ENCODE measurements at regions not wholly inside any gene's neighbourhood (a gene's known extent, or its start where the extent isn't known, plus 50 kb on each side); places are given as distances from the start of the nearest gene placed in this dataset.
A peak's percentile ranks its signal among the peaks of the same experiment; 100 is the strongest.

DNA sequence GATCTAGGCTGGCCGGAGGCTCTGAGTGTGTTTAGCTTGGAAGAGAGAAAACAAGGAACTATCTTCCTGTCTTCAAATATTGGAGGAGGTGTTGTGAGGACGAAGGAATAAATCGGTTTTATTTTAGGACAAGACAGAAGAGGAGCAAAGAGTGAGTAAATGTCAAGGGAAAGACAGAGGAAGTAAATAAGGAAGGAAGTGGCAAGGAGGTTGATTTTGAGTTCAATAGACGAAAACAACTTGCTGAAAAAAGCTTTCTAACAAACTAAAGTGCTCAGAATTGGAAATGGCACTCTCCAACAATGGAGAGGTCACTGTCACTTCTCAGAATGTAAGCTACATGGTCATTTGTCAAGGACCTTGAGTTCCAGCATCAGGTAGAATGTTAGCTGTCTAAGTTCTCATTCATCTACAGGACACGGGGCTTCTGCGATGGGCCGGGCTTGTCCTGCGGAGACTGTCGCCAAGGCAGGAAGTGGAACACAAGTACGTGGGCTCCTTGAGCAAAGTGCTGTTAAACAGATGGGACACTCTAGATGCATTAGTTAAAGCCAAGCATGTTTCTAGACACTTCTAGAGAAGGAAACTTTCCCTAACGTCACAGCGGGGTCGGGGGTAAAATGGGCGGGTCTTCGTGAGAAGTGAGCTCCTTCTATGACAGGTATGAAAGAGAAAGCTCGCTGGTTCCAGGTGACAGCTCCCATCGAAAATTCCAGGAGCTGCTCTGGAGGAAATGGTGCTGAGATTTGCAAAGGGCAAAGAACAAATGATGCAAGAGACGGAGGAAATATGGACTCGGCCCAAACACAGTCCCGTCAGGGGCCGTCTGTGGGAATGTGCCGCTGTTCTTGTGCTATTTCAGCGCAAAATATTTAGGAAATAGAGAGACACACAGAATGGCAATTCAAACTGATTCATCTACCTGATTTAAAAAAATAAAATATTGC, 103.9 kb upstream of the UBL3 start:
- TF ChIP-seq CEBPB (IDR thresholded peaks at IDR 0.05) (no peak), FOXM1 (IDR thresholded peaks at IDR 0.05; ENCODE audit: borderline replicate concordance, low read depth) (no peak), EGR1 (IDR thresholded peaks at IDR 0.05) (no peak), TEAD4 (IDR thresholded peaks at IDR 0.05) (no peak), TCF12 (IDR thresholded peaks at IDR 0.05; ENCODE audit: low read depth) (no peak)

DNA sequence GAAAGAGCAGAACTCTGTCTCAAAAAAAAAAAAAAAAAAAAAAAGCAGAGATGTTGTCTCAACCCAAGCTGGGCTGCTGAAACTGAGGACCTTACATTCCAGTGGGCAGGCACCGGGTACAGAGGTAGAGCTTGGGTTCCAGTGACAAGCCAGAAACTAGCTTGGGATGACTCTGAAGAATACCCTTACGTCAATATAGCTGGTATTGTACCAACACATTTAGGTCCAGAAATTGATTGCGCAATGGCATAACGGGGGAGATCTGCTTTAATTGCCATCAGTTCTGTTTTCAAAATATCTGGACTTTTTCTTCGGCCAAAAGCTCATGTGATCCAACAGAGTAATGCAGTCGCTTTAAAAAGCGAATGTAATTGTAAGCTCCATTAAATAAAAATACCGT, 103.1 kb upstream of the UBL3 start:
- peak; percentile 88 for TF ChIP-seq CEBPB (IDR thresholded peaks at IDR 0.05)
- TF ChIP-seq TEAD4 (IDR thresholded peaks at IDR 0.05): no peak

DNA sequence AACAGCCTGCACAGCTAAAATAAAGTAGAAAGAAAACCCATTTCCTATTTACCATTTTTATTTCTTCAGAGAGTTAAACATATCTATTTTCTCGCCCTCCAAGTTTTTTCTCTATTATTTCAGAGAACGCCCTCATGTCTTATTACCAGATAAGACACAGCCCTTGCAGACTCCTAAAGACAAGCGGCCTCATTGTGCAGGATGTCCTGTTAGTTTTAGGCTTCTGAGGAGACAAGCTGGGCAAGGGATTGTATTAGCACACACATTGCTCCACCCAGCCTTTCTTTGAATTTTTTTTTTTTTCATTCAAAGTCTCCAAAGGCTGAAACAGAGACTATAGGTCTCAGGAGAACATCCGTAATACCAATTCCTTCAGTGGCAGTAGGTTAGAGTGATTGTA, 101.8 kb upstream of the UBL3 start:
- TF ChIP-seq TCF12 (IDR thresholded peaks at IDR 0.05; ENCODE audit: low read depth) (no peak), EGR1 (IDR thresholded peaks at IDR 0.05) (no peak), CREB1 (IDR thresholded peaks at IDR 0.05; ENCODE audit: low read depth) (no peak), YY1 (IDR thresholded peaks at IDR 0.05; ENCODE audit: low read depth) (no peak), CEBPB (IDR thresholded peaks at IDR 0.05) (no peak), FOXM1 (IDR thresholded peaks at IDR 0.05; ENCODE audit: borderline replicate concordance, low read depth) (no peak), RAD21 (IDR thresholded peaks at IDR 0.05; ENCODE audit: low read depth) (no peak), NFIC (IDR thresholded peaks at IDR 0.05) (no peak), ZBTB7A (IDR thresholded peaks at IDR 0.05; ENCODE audit: low read depth) (no peak), TEAD4 (IDR thresholded peaks at IDR 0.05) (no peak), TAF1 (IDR thresholded peaks at IDR 0.05; ENCODE audit: low read depth) (no peak), EP300 (IDR thresholded peaks at IDR 0.05; ENCODE audit: borderline replicate concordance) (no peak)
- TF ChIP-seq, protein P1, sequence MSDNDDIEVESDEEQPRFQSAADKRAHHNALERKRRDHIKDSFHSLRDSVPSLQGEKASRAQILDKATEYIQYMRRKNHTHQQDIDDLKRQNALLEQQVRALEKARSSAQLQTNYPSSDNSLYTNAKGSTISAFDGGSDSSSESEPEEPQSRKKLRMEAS (IDR thresholded peaks at IDR 0.05): no peak
- TF ChIP-seq, protein P2, sequence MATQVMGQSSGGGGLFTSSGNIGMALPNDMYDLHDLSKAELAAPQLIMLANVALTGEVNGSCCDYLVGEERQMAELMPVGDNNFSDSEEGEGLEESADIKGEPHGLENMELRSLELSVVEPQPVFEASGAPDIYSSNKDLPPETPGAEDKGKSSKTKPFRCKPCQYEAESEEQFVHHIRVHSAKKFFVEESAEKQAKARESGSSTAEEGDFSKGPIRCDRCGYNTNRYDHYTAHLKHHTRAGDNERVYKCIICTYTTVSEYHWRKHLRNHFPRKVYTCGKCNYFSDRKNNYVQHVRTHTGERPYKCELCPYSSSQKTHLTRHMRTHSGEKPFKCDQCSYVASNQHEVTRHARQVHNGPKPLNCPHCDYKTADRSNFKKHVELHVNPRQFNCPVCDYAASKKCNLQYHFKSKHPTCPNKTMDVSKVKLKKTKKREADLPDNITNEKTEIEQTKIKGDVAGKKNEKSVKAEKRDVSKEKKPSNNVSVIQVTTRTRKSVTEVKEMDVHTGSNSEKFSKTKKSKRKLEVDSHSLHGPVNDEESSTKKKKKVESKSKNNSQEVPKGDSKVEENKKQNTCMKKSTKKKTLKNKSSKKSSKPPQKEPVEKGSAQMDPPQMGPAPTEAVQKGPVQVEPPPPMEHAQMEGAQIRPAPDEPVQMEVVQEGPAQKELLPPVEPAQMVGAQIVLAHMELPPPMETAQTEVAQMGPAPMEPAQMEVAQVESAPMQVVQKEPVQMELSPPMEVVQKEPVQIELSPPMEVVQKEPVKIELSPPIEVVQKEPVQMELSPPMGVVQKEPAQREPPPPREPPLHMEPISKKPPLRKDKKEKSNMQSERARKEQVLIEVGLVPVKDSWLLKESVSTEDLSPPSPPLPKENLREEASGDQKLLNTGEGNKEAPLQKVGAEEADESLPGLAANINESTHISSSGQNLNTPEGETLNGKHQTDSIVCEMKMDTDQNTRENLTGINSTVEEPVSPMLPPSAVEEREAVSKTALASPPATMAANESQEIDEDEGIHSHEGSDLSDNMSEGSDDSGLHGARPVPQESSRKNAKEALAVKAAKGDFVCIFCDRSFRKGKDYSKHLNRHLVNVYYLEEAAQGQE (IDR thresholded peaks at IDR 0.05; ENCODE audit: low read depth): no peak
- TF ChIP-seq, protein P3, sequence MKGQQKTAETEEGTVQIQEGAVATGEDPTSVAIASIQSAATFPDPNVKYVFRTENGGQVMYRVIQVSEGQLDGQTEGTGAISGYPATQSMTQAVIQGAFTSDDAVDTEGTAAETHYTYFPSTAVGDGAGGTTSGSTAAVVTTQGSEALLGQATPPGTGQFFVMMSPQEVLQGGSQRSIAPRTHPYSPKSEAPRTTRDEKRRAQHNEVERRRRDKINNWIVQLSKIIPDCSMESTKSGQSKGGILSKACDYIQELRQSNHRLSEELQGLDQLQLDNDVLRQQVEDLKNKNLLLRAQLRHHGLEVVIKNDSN (IDR thresholded peaks at IDR 0.05): no peak

DNA sequence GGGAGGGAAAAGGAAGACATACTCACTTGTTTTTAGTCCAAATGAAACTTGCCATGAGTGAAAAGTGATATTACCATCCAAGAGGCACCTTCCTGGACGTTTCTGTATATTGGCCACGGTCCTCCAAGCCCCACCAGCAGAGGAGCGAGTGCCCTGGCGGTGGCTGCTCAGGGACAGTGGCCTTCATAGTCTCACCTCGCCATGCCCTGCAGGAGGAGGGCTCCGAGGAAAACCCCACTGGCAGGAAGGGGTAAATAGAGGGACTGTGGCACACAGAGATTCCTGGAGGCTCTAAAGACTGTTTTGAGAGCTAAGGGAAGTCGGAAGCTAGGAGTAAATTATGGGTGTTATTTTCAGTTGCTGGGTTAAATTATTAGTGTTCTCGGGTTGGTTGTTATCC, 98.4 kb upstream of the UBL3 start:
- TF ChIP-seq EGR1 (IDR thresholded peaks at IDR 0.05): no peak
- TF ChIP-seq, protein P2 (IDR thresholded peaks at IDR 0.05; ENCODE audit: low read depth): no peak
- no peak for TF ChIP-seq FOXM1 (IDR thresholded peaks at IDR 0.05; ENCODE audit: borderline replicate concordance, low read depth)
- TF ChIP-seq EP300 (IDR thresholded peaks at IDR 0.05; ENCODE audit: borderline replicate concordance): no peak
- TF ChIP-seq CEBPB (IDR thresholded peaks at IDR 0.05): no peak
- TF ChIP-seq RAD21 (IDR thresholded peaks at IDR 0.05; ENCODE audit: low read depth): no peak
- TF ChIP-seq CREB1 (IDR thresholded peaks at IDR 0.05; ENCODE audit: low read depth): no peak
- TF ChIP-seq TCF12 (IDR thresholded peaks at IDR 0.05; ENCODE audit: low read depth): no peak
- no peak for TF ChIP-seq YY1 (IDR thresholded peaks at IDR 0.05; ENCODE audit: low read depth)
- TF ChIP-seq, protein P3 (IDR thresholded peaks at IDR 0.05): no peak
- TF ChIP-seq NFIC (IDR thresholded peaks at IDR 0.05): no peak
- TF ChIP-seq, protein P1 (IDR thresholded peaks at IDR 0.05): no peak
- no peak for TF ChIP-seq TAF1 (IDR thresholded peaks at IDR 0.05; ENCODE audit: low read depth)
- TF ChIP-seq TEAD4 (IDR thresholded peaks at IDR 0.05): no peak
- no peak for TF ChIP-seq ZBTB7A (IDR thresholded peaks at IDR 0.05; ENCODE audit: low read depth)

DNA sequence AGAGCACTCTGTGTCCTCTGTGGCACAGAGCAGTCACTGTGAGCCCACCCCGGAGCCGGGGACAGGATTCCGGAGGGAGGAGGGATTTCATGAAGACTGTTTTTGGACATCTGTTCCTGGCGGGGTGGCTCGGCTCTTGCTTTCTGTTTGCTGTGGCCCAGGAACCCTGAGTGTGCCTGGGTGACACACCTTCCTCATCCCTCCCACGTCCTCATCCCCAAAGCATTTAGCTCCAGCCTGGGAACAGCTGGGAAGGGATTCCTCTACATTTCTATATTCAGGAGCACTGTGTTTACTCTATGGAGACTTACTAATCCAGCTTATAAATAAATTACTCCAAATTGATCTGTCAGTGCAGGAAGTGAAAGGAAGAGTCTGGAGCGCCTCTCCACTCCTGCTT, 97.8 kb upstream of the UBL3 start:
- TF ChIP-seq NFIC (IDR thresholded peaks at IDR 0.05) (no peak), TAF1 (IDR thresholded peaks at IDR 0.05; ENCODE audit: low read depth) (no peak), RAD21 (IDR thresholded peaks at IDR 0.05; ENCODE audit: low read depth) (no peak), EP300 (IDR thresholded peaks at IDR 0.05; ENCODE audit: borderline replicate concordance) (no peak), CREB1 (IDR thresholded peaks at IDR 0.05; ENCODE audit: low read depth) (no peak), ZBTB7A (IDR thresholded peaks at IDR 0.05; ENCODE audit: low read depth) (no peak), CEBPB (IDR thresholded peaks at IDR 0.05) (no peak), TEAD4 (IDR thresholded peaks at IDR 0.05) (no peak), YY1 (IDR thresholded peaks at IDR 0.05; ENCODE audit: low read depth) (no peak), EGR1 (IDR thresholded peaks at IDR 0.05) (no peak)
- TF ChIP-seq, protein P1 (IDR thresholded peaks at IDR 0.05): no peak

Data from Ishikawa (cell line).